Lower leg skin (tissue), 3 donors: ENCODE measurements at regions not wholly inside any gene's neighbourhood (a gene's known extent, or its start where the extent isn't known, plus 50 kb on each side); places are given as distances from the start of the nearest gene placed in this dataset.

ENCODE experiments used
- CTCF ChIP-seq, 3 donors: fragments of 450-650 bp; IDR thresholded peaks; one replicate each; pipeline ENCODE4 v1.5.1; 2016; ENCODE audit warnings: antibody characterized with exemption in 3 of 3, mild to moderate bottlenecking in 3 of 3, moderate library complexity in 2 of 3
- POLR2A ChIP-seq, 2 donors: fragments of 450-650 bp; IDR thresholded peaks; one replicate each; pipeline ENCODE4 v1.6.1; 2016 to 2017; ENCODE audit warnings: antibody characterized with exemption in 2 of 2, mild to moderate bottlenecking in 1 of 2, moderate library complexity in 1 of 2

- TF ChIP-seq CTCF (IDR thresholded peaks at IDR 0.05) (no peak), POLR2A (IDR thresholded peaks at IDR 0.05) (no peak)
These were observed 446.3 kb upstream of the SLC35B3 start for GRCh38 chr6:8881663-8882062.
